COLO829 (cell line): ENCODE measurements at regions not wholly inside any gene's neighbourhood (a gene's known extent, or its start where the extent isn't known, plus 50 kb on each side); places are given as distances from the start of the nearest gene placed in this dataset.
"Not testable (repeated sequence)": the region's sequence is repeated elsewhere in the genome, so short reads cannot be mapped to it uniquely, and the experiment has no call there.

Source experiments
- DNase-seq: peaks from one replicate; pipeline ENCODE4 v3.0.0; 2012; ENCODE audit warnings: low spot score

GRCh38 chr7:80346704-80347103 lies 165.2 kb downstream of the GNAT3 start:
- DNase-seq = no peak

GRCh38 chr7:80335511-80336231 lies 176.2 kb downstream of the GNAT3 start:
- DNase-seq = no peak

GRCh38 chr7:80334908-80335307 lies 177.0 kb downstream of the GNAT3 start:
- no peak for DNase-seq

- no peak for DNase-seq
These were observed 177.7 kb downstream of the GNAT3 start for GRCh38 chr7:80334196-80334595.

GRCh38 chr7:80333040-80333439 lies 178.8 kb downstream of the GNAT3 start:
- no peak for DNase-seq

- DNase-seq = no peak
These were observed 181.4 kb downstream of the GNAT3 start for GRCh38 chr7:80330434-80330833.

- DNase-seq = peak; percentile 10
These were observed 187.8 kb downstream of the GNAT3 start for GRCh38 chr7:80324032-80324431.

- DNase-seq = no peak
These were observed 184.8 kb downstream of the GNAI1 start for GRCh38 chr7:80319461-80319860.

GRCh38 chr7:80318081-80318480 lies 183.4 kb downstream of the GNAI1 start:
- no peak for DNase-seq

- DNase-seq = no peak
These were observed 182.2 kb downstream of the GNAI1 start for GRCh38 chr7:80316811-80317210.

- no peak for DNase-seq
These were observed 179.1 kb downstream of the GNAI1 start for GRCh38 chr7:80313716-80314115.

GRCh38 chr7:80313067-80313626 lies 178.5 kb downstream of the GNAI1 start:
- no peak for DNase-seq

GRCh38 chr7:80312139-80312661 lies 177.6 kb downstream of the GNAI1 start:
- DNase-seq = no peak

GRCh38 chr7:80311313-80311712 lies 176.7 kb downstream of the GNAI1 start:
- no peak for DNase-seq

GRCh38 chr7:80309971-80310549 lies 175.4 kb downstream of the GNAI1 start:
- DNase-seq = no peak

- DNase-seq = no peak
These were observed 174.7 kb downstream of the GNAI1 start for GRCh38 chr7:80309377-80309776.

GRCh38 chr7:80307227-80307856 lies 172.7 kb downstream of the GNAI1 start:
- DNase-seq = peak; percentile 75

GRCh38 chr7:80303315-80303714 lies 168.7 kb downstream of the GNAI1 start:
- no peak for DNase-seq

GRCh38 chr7:80302636-80303035 lies 168.0 kb downstream of the GNAI1 start:
- no peak for DNase-seq

- no peak for DNase-seq
These were observed 167.4 kb downstream of the GNAI1 start for GRCh38 chr7:80302078-80302477.

GRCh38 chr7:80298201-80298600 lies 163.6 kb downstream of the GNAI1 start:
- no peak for DNase-seq

GRCh38 chr7:80294346-80294745 lies 159.7 kb downstream of the GNAI1 start:
- no peak for DNase-seq

GRCh38 chr7:80292634-80293033 lies 158.0 kb downstream of the GNAI1 start:
- DNase-seq = not testable (repeated sequence)
